ENCODE measurements at regions not wholly inside any gene's neighbourhood (a gene's known extent, or its start where the extent isn't known, plus 50 kb on each side); places are given as distances from the start of the nearest gene placed in this dataset.

GRCh38 chr13:30846866-30847265, 59.2 kb upstream of the MEDAG start:
- TF ChIP-seq CTCF (IDR thresholded peaks at IDR 0.05 in 2 of 3, conservative IDR thresholded peaks at IDR 0.05 in 1 of 3; ENCODE audit: control insufficient read depth in 2 of 3, extremely low read depth in 1 of 3, insufficient read depth in 1 of 3, low read depth in 3 of 3, low read length in 3 of 3) (no peak), ESRRA (IDR thresholded peaks at IDR 0.05; ENCODE audit: low read length) (no peak)

Data from GM12878 (cell line).